Pancreas (tissue), 10 donors: ENCODE measurements at regions not wholly inside any gene's neighbourhood (a gene's known extent, or its start where the extent isn't known, plus 50 kb on each side); places are given as distances from the start of the nearest gene placed in this dataset.

Source experiments
- ATAC-seq, 4 donors: fragments of 200-7000 bp; cut with Tn5 transposase; one replicate each; pipeline versions ENCODE4 v1.8.0 to v1.9.1; 2020; ENCODE audit warnings: mild to moderate bottlenecking in 4 of 4, moderate library complexity in 4 of 4
- DNase-seq, 6 donors: peaks; one replicate each; pipeline ENCODE4 v3.0.0-alpha.2; 2020
- FAIRE-seq: peaks from 2 replicates; lab custom pipeline; 2012; peaks lifted over from hg19 to GRCh38; lab: Jason Lieb, UNC
- H3K27ac ChIP-seq, 4 donors: fragments of 200-600 bp; sonication (generic); 1 replicate in 3 of 4; 2 replicates in 1 of 4; pipeline versions ENCODE4 v1.5.0 to v1.8.0; 2020
- H3K27me3 ChIP-seq, 4 donors: fragments of 200-600 bp; one replicate each; pipeline ENCODE4 v1.8.0; 2021
- H3K36me3 ChIP-seq, 3 donors: fragments of 200-600 bp; sonication (generic) in 1 of 3; one replicate each; pipeline versions ENCODE4 v1.5.0 to v1.8.0; 2020 to 2021
- H3K4me1 ChIP-seq, 3 donors: fragments of 200-600 bp; one replicate each; pipeline ENCODE4 v1.8.0; 2021
- H3K4me3 ChIP-seq, 4 donors: fragments of 200-600 bp; sonication (generic) in 2 of 4; one replicate each; pipeline versions ENCODE4 v1.5.0 to v1.8.0; 2020 to 2021
- H3K9me3 ChIP-seq, 4 donors: fragments of 200-600 bp; one replicate each; pipeline ENCODE4 v1.8.0; 2021
- CTCF ChIP-seq, 4 donors: fragments of 200-600 bp; sonication (generic) in 3 of 4; IDR thresholded peaks; one replicate each; pipeline versions ENCODE4 v1.5.0 to v1.8.0; 2021; ENCODE audit warnings: antibody characterized with exemption in 4 of 4
- WGBS, 2 donors: extraction: QIAGEN DNeasy Blood & Tissue Kit; methylation state at CpG; one replicate each; pipeline ENCODE4 v1.1.7; 2013; 5-methylcytosine and 5-hydroxymethylcytosine counted together
- intact Hi-C, 3 donors: fragments of 100-400 bp; cut with DNase I; formaldehyde crosslinking; loops; one replicate each; pipeline versions ENCODE4 v1.11.1 to v1.14.2; 2022
- donor health status: healthy with polysubstance abuse.
- donor health status: DM: no; HTN: no; CAD: no; lungs with moderate emphysema.
- donor health status: DM: no; HTN: no; CAD: no.
- donor health status: control.
- donor health status: control.
- donor health status: Bipolar disorder and iron deficiency.
- donor health status: DM: yes; HTN: yes; CAD: no.
- donor health status: DM: no; HTN: no; CAD: no.
- donor health status: DM: no; HTN: no; CAD: no.
- donor health status: DM: yes; HTN: yes; CAD: no.

- no peak overlapping the region for H3K27ac ChIP-seq
- DNase-seq (no peak), ATAC-seq (no peak), FAIRE-seq (no peak)
- no peaks in the 10 kb centered on the region for H3K27me3 ChIP-seq
- H3K36me3 ChIP-seq, result no peaks in the 10 kb centered on the region
- H3K4me1 ChIP-seq, result no peaks in the 10 kb centered on the region
- 93 to 95% methylated on average over 3 of the region's 3 CpGs for WGBS, 2 donors
- H3K9me3 ChIP-seq, result no peaks in the 10 kb centered on the region
- no peak overlapping the region for H3K4me3 ChIP-seq
- TF ChIP-seq CTCF (IDR thresholded peaks at IDR 0.05), result no peak
- intact Hi-C loops, result no loop called here
Observed at GRCh38 chr20:1060985-1061384, 57.4 kb upstream of the PSMF1 start.

- no peaks in the 10 kb centered on the region for H3K4me1 ChIP-seq
- TF ChIP-seq CTCF (IDR thresholded peaks at IDR 0.05), result no peak
- no peaks in the 10 kb centered on the region for H3K36me3 ChIP-seq
- intact Hi-C loops, result no loop called here
- DNase-seq, result no peak
- no peak overlapping the region for H3K27ac ChIP-seq
- ATAC-seq, result no peak
- FAIRE-seq, result no peak
- H3K27me3 ChIP-seq, result no peaks in the 10 kb centered on the region
- H3K9me3 ChIP-seq, result no peaks in the 10 kb centered on the region
- H3K4me3 ChIP-seq, result no peak overlapping the region
Observed at GRCh38 chr20:1061484-1062221, 56.7 kb upstream of the PSMF1 start.

- TF ChIP-seq CTCF (IDR thresholded peaks at IDR 0.05), result no peak
- ATAC-seq (peak in 2 of 4 donors; percentile 53 to 59), DNase-seq (no peak), FAIRE-seq (no peak)
- Histone ChIP-seq H3K27me3 (no peaks in the 10 kb centered on the region), H3K9me3 (no peaks in the 10 kb centered on the region), H3K4me3 (no peak overlapping the region), H3K27ac (no peak overlapping the region), H3K4me1 (no peaks in the 10 kb centered on the region), H3K36me3 (no peaks in the 10 kb centered on the region)
- intact Hi-C loops, result no loop called here
- WGBS, 2 donors, result 52 to 61% methylated on average over 6 of the region's 6 CpGs
Observed at GRCh38 chr20:1062334-1063010, 55.9 kb upstream of the PSMF1 start.
